Frontal cortex (tissue), 3 donors: ENCODE measurements at regions not wholly inside any gene's neighbourhood (a gene's known extent, or its start where the extent isn't known, plus 50 kb on each side); places are given as distances from the start of the nearest gene placed in this dataset.
"Not testable (repeated sequence)": the region's sequence is repeated elsewhere in the genome, so short reads cannot be mapped to it uniquely, and the experiment has no call there.

Experiments used
- DNase-seq, 2 donors: peaks; one replicate each; pipeline ENCODE4 v3.0.0; 2012; ENCODE audit warnings: low spot score in 2 of 2
- FAIRE-seq: peaks from 2 replicates; lab custom pipeline; 2012; peaks lifted over from hg19 to GRCh38; lab: Jason Lieb, UNC
- donor health status: control.
- donor health status: control.
- donor health status: control.

- no peak for FAIRE-seq
- no peak for DNase-seq
These were observed 79.4 kb upstream of the AGAP1 start for GRCh38 chr2:235414422-235414821.

GRCh38 chr2:235416858-235417499 is 76.9 kb upstream of the AGAP1 start:
- DNase-seq (no peak), FAIRE-seq (no peak)

- DNase-seq = no peak
- FAIRE-seq = no peak
These were observed 74.9 kb upstream of the AGAP1 start for GRCh38 chr2:235418918-235419317.

DNA sequence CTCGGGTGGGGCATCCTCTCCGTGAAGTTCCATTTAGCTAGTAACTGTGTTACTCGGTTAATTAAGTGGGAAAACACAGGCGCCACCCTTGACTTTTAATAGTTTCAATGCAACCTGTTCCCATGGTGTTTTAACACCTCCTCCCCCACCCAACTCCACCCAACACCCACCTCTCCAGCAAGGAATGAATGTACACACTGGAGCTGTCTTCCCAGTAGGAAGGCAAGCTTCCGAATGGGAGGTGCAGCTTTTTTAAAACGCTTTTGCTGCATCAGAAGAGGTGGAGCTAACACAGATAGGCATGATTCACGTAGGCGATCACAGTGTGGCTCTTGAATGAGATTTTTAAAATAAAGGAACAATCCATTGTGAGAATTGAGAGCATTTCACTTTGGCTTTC is 73.8 kb upstream of the AGAP1 start:
- no peak for DNase-seq
- FAIRE-seq = no peak

- DNase-seq (no peak), FAIRE-seq (no peak)
These were observed 72.2 kb upstream of the AGAP1 start for GRCh38 chr2:235421618-235422017.

DNA sequence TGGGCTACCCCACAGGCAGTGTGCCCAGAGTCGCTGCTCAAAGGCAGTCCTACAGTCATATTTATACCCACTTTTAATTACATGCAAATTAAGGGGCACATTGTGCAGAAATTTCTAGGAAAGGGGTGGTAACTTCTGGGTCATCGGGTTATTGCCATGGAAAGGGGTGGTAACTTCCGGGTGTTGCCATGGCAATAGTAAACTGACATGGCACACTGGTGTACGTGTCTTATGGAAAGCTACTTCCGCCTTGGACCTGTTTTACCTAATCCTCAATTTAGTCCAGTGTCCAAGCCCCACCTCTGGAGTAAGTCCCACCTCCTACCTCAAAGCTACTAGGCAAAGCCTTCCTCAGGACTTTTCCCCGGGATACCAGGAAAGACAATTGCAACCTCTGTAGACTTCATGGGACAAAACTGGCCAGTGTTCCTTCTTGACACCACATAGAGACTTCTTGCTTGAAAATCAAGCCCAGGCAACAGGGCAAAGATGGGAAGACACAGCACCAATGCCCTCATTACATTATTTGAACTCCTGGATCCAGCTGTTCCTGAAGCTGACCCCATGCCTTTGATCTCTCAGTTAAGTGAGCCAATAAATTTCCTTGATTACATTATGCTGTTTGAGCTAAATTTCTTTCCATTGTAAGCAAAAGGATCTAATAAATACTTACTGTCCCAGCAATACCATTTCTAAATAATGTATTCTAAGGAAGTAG is 63.3 kb upstream of the AGAP1 start:
- DNase-seq = no peak
- no peak for FAIRE-seq

- FAIRE-seq (no peak), DNase-seq (no peak)
These were observed 60.9 kb upstream of the AGAP1 start for GRCh38 chr2:235432741-235433520.

DNA sequence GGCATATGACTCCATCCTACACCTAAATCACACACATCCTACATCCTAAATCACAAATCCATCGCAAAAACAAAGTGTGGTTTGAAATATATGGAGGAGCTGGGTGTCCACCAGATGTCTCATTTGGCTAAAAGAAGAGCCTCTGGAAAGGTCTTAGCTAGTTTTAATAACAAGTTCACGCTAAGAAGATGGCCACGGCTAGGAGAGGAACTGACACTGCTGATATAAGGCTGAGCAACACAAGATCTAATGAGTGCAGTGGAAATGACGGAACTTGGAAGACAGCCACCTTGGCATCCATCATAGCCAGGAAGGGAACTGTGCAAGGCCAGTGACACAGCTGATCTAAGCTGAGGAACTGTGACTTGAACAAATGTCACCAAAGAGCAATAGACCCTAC is 60.0 kb upstream of the AGAP1 start:
- peak; percentile 3 for FAIRE-seq
- peak; percentile 48 to 56 for DNase-seq

- DNase-seq (no peak), FAIRE-seq (no peak)
These were observed 53.7 kb upstream of the AGAP1 start for GRCh38 chr2:235439959-235440662.

DNA sequence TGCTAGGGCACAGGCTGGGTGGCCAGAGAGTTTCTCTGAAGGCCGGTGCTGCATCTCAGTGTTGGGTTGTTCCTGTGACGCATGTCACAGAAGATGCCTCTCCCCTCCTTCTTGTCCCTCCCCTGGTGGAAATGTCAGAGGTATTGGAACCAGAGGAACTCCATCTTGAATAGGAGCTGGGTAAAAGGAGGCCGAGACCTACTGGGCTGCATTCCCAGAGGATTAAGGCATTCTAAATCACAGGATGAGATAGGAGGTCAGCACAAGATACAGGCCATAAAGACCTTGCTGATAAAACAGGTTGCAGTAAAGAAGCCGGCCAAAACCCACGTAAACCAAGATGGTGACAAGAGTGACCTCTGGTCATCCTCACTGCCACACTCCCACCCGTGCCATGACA is 50.3 kb upstream of the AGAP1 start:
- not testable (repeated sequence) for DNase-seq, FAIRE-seq
